Thyroid gland (tissue), 4 donors: ENCODE measurements at regions not wholly inside any gene's neighbourhood (a gene's known extent, or its start where the extent isn't known, plus 50 kb on each side); places are given as distances from the start of the nearest gene placed in this dataset.

Experiments used
- DNase-seq, 2 donors: peaks; one replicate each; pipeline ENCODE4 v3.0.0-alpha.2; 2019
- H3K27ac ChIP-seq, 3 donors: fragments of 200-600 bp; sonication (generic); 1 replicate in 2 of 3; 2 replicates in 1 of 3; pipeline ENCODE4 v1.5.1; 2016 to 2019; ENCODE audit warnings: mild to moderate bottlenecking in 1 of 3, moderate library complexity in 1 of 3
- H3K27me3 ChIP-seq: fragments of 200-600 bp; sonication (generic); one replicate; pipeline ENCODE4 v1.5.1; 2019
- H3K36me3 ChIP-seq, 2 donors: fragments of 200-600 bp; sonication (generic); one replicate each; pipeline ENCODE4 v1.5.1; 2016 to 2019
- H3K4me1 ChIP-seq, 2 donors: fragments of 200-600 bp; sonication (generic); one replicate each; pipeline ENCODE4 v1.5.1; 2017 to 2019
- H3K4me3 ChIP-seq, 3 donors: fragments of 200-600 bp; sonication (generic); replicated peaks in 1 of 3; 1 replicate in 2 of 3; 2 replicates in 1 of 3; pipeline ENCODE4 v1.5.1; 2016; ENCODE audit warnings: mild to moderate bottlenecking in 1 of 3
- H3K9me3 ChIP-seq: fragments of 200-600 bp; sonication (generic); one replicate; pipeline ENCODE4 v1.5.1; 2017
- CTCF ChIP-seq, 6 experiments: fragments of 200-600 bp in 3 of 6; fragments of 450-650 bp in 3 of 6; sonication (generic) in 3 of 6; IDR thresholded peaks; one replicate each; pipeline ENCODE4 v1.5.1; 2016 to 2019; ENCODE audit warnings: antibody characterized with exemption in 6 of 6, mild to moderate bottlenecking in 2 of 6, inconsistent platforms in 1 of 6, moderate library complexity in 1 of 6
- POLR2A ChIP-seq, 2 donors: fragments of 450-650 bp; IDR thresholded peaks; one replicate each; pipeline ENCODE4 v1.6.1; 2017; ENCODE audit warnings: antibody characterized with exemption in 2 of 2, mild to moderate bottlenecking in 2 of 2, moderate library complexity in 1 of 2
- WGBS, 2 donors: methylation state at CpG; one replicate each; pipeline ENCODE4 v1.1.5; 2017; 5-methylcytosine and 5-hydroxymethylcytosine counted together
- intact Hi-C: fragments of 100-400 bp; cut with DNase I; formaldehyde crosslinking; loops from one replicate; pipeline ENCODE4 v1.15.1; 2023

- Histone ChIP-seq H3K27me3 (no peaks in the 10 kb centered on the region), H3K4me1 (no peaks in the 10 kb centered on the region), H3K9me3 (no peaks in the 10 kb centered on the region), H3K27ac (no peak overlapping the region), H3K36me3 (no peaks in the 10 kb centered on the region), H3K4me3 (no peak overlapping the region)
- WGBS, 2 donors = 88 to 93% methylated on average over 4 of the region's 4 CpGs
- TF ChIP-seq CTCF (IDR thresholded peaks at IDR 0.05) = no peak
- no peak for TF ChIP-seq POLR2A (IDR thresholded peaks at IDR 0.05)
- no peak for DNase-seq
- intact Hi-C loops = no loop called here
These were observed 90.1 kb upstream of the WDR26 start for GRCh38 chr1:224524679-224525078.

- Histone ChIP-seq H3K36me3 (no peaks in the 10 kb centered on the region), H3K9me3 (no peaks in the 10 kb centered on the region), H3K27me3 (no peaks in the 10 kb centered on the region), H3K4me1 (no peaks in the 10 kb centered on the region), H3K27ac (no peak overlapping the region), H3K4me3 (no peak overlapping the region)
- no peak for DNase-seq
- intact Hi-C loops = no loop called here
- 74 to 81% methylated on average over 4 of the region's 4 CpGs for WGBS, 2 donors
- TF ChIP-seq CTCF (IDR thresholded peaks at IDR 0.05) (no peak), POLR2A (IDR thresholded peaks at IDR 0.05) (no peak)
These were observed 90.6 kb upstream of the CNIH3 start for GRCh38 chr1:224525411-224526040.

GRCh38 chr1:224526771-224527170 is 89.3 kb upstream of the CNIH3 start:
- no peaks in the 10 kb centered on the region for H3K36me3 ChIP-seq
- intact Hi-C loops = no loop called here
- no peaks in the 10 kb centered on the region for H3K9me3 ChIP-seq
- 88 to 90% methylated on average over 10 of the region's 10 CpGs for WGBS, 2 donors
- TF ChIP-seq CTCF (IDR thresholded peaks at IDR 0.05) (no peak), POLR2A (IDR thresholded peaks at IDR 0.05) (no peak)
- H3K27ac ChIP-seq = no peak overlapping the region
- no peak overlapping the region for H3K4me3 ChIP-seq
- no peaks in the 10 kb centered on the region for H3K4me1 ChIP-seq
- DNase-seq = no peak
- H3K27me3 ChIP-seq = no peaks in the 10 kb centered on the region

- WGBS, 2 donors = 50 to 62% methylated on average over 3 of the region's 3 CpGs
- intact Hi-C loops = no loop called here
- Histone ChIP-seq H3K4me3 (no peak overlapping the region), H3K36me3 (no peaks in the 10 kb centered on the region), H3K4me1 (no peaks in the 10 kb centered on the region), H3K9me3 (no peaks in the 10 kb centered on the region), H3K27me3 (no peaks in the 10 kb centered on the region), H3K27ac (no peak overlapping the region)
- DNase-seq = no peak
- TF ChIP-seq CTCF (IDR thresholded peaks at IDR 0.05) (no peak), POLR2A (IDR thresholded peaks at IDR 0.05) (no peak)
These were observed 87.2 kb upstream of the CNIH3 start for GRCh38 chr1:224528900-224529299.

GRCh38 chr1:224529844-224530243 is 86.3 kb upstream of the CNIH3 start:
- Histone ChIP-seq H3K27me3 (no peaks in the 10 kb centered on the region), H3K27ac (no peak overlapping the region), H3K4me1 (no peaks in the 10 kb centered on the region), H3K36me3 (no peaks in the 10 kb centered on the region), H3K4me3 (no peak overlapping the region), H3K9me3 (no peaks in the 10 kb centered on the region)
- DNase-seq = no peak
- 86 to 91% methylated on average over 5 of the region's 5 CpGs for WGBS, 2 donors
- intact Hi-C loops = no loop called here
- TF ChIP-seq CTCF (IDR thresholded peaks at IDR 0.05) = no peak
- TF ChIP-seq POLR2A (IDR thresholded peaks at IDR 0.05) = no peak
